ENCODE measurements at regions not wholly inside any gene's neighbourhood (a gene's known extent, or its start where the extent isn't known, plus 50 kb on each side); places are given as distances from the start of the nearest gene placed in this dataset.
A peak's percentile ranks its signal among the peaks of the same experiment; 100 is the strongest.

DNA sequence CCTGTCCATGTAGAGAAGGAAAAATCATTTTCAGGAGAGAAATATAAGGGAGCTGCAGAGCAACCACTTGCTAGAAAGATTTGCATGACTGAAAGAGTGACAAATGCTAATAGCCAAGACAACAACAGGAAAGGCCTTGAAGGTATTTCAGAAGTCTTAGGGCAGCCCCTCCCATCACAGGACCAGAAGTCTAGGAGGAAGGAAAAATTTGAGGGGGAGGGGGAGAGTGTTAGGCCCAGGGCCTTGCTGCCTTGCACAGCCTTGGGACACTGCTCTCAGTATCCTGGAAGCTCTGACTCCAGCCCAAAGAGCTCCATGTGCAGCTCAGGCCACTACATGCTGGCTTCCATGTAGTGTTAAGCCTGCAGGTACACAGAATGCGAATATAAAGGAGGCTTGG lies 266.9 kb downstream of the GLI2 start:
- no peak overlapping the region for H3K4me3 ChIP-seq
- H3K27me3 ChIP-seq: no peaks in the 10 kb centered on the region
- WGBS, 4 donors: 0% methylated on average over 1 of the region's 1 CpG
- intact Hi-C loops (cut with DNase I): no loop called here
- no peak for DNase-seq
- H3K4me1 ChIP-seq (replicated peaks in 1 of 2): no peaks in the 10 kb centered on the region
- H3K9me3 ChIP-seq (replicated peaks in 1 of 3): no peaks in the 10 kb centered on the region
- H3K27ac ChIP-seq: no peak overlapping the region
- TF ChIP-seq POLR2A (IDR thresholded peaks at IDR 0.05): no peak
- TF ChIP-seq CTCF (IDR thresholded peaks at IDR 0.05): no peak
- H3K36me3 ChIP-seq (replicated peaks in 1 of 2): no peaks in the 10 kb centered on the region

- intact Hi-C loops (cut with DNase I): no loop called here
- no peak for DNase-seq
- Histone ChIP-seq H3K36me3 (replicated peaks in 1 of 2) (no peaks in the 10 kb centered on the region), H3K27me3 (no peaks in the 10 kb centered on the region), H3K9me3 (replicated peaks in 1 of 3) (no peaks in the 10 kb centered on the region), H3K27ac (no peak overlapping the region), H3K4me1 (replicated peaks in 1 of 2) (no peaks in the 10 kb centered on the region), H3K4me3 (no peak overlapping the region)
- TF ChIP-seq CTCF (IDR thresholded peaks at IDR 0.05) (no peak), POLR2A (IDR thresholded peaks at IDR 0.05) (no peak)
- WGBS, 4 donors: 85 to 93% (median 89%) methylated on average over 5 of the region's 5 CpGs
Measured at GRCh38 chr2:121003391-121003790, 267.7 kb downstream of the GLI2 start.

DNA sequence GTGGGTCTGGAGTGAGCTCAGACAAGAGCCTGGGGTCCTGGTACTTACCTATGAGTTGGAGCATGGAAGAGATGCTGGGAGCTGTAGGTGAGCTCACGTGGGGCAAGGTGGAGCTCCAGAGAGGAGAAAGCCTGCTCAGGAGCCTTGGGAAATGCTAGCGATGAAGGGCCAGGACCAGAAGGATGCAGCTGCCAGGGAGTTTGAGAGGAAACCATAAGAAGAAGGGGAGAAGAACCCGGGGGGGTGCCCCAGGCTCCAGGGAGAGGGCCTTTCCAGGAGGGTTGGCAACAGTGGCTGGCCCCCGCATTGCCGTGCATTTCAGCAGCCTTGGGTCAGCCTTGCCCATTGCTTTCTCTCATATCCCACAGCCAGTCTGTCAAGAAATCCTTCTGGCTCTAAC lies 268.7 kb downstream of the GLI2 start:
- 67 to 76% (median 74%) methylated on average over 4 to 5 of the region's 5 CpGs for WGBS, 4 donors

GRCh38 chr2:121004950-121005349 lies 269.3 kb downstream of the GLI2 start:
- TF ChIP-seq POLR2A (IDR thresholded peaks at IDR 0.05): no peak
- Histone ChIP-seq H3K27ac (no peak overlapping the region), H3K4me3 (no peak overlapping the region), H3K9me3 (replicated peaks in 1 of 3) (no peaks in the 10 kb centered on the region), H3K4me1 (replicated peaks in 1 of 2) (no peaks in the 10 kb centered on the region), H3K27me3 (no peaks in the 10 kb centered on the region), H3K36me3 (replicated peaks in 1 of 2) (no peaks in the 10 kb centered on the region)
- peak in 1 of 7 donors; percentile 4 for DNase-seq
- WGBS, 4 donors: 72 to 86% (median 81%) methylated on average over 6 of the region's 6 CpGs
- intact Hi-C loops (cut with DNase I): no loop called here

More for the DNA sequence above, 268.7 kb downstream of the GLI2 start:
- intact Hi-C loops (cut with DNase I): no loop called here
- Histone ChIP-seq H3K9me3 (replicated peaks in 1 of 3) (no peaks in the 10 kb centered on the region), H3K4me3 (no peak overlapping the region), H3K4me1 (replicated peaks in 1 of 2) (no peaks in the 10 kb centered on the region), H3K36me3 (replicated peaks in 1 of 2) (no peaks in the 10 kb centered on the region), H3K27me3 (no peaks in the 10 kb centered on the region), H3K27ac (no peak overlapping the region)
- TF ChIP-seq CTCF (IDR thresholded peaks at IDR 0.05) (no peak), POLR2A (IDR thresholded peaks at IDR 0.05) (no peak)
- DNase-seq: no peak

DNA sequence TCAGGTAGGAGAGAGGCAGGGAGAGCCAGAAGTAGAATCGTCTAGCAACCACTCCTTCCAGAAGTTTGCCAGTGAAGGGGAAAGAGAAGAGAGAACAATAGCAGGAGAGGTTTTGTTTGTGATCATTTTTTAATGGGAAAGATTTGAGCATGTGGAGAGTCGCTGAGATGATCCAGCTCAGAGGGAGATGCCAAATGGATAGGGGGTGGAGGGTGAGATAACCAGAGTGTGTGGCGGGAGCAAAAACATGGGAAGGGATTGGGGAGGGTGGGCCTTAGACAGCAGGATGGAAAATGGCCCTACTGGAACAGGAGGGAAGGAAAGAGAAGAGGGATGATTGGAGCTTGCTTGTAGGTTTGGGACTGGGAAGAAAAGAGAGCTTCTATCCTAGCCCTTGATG lies 269.8 kb downstream of the GLI2 start:
- TF ChIP-seq POLR2A (IDR thresholded peaks at IDR 0.05) (no peak), CTCF (IDR thresholded peaks at IDR 0.05) (no peak)
- DNase-seq: peak in 1 of 7 donors; percentile 1
- Histone ChIP-seq H3K27me3 (no peaks in the 10 kb centered on the region), H3K27ac (no peak overlapping the region), H3K9me3 (replicated peaks in 1 of 3) (no peaks in the 10 kb centered on the region), H3K36me3 (replicated peaks in 1 of 2) (no peaks in the 10 kb centered on the region), H3K4me3 (no peak overlapping the region), H3K4me1 (replicated peaks in 1 of 2) (no peaks in the 10 kb centered on the region)
- intact Hi-C loops (cut with DNase I): no loop called here
- 68 to 76% (median 74%) methylated on average over 3 of the region's 3 CpGs for WGBS, 4 donors
